HG02763 (cell line): ENCODE measurements at regions not wholly inside any gene's neighbourhood (a gene's known extent, or its start where the extent isn't known, plus 50 kb on each side); places are given as distances from the start of the nearest gene placed in this dataset.

Source experiments
- ATAC-seq: cut with Tn5 transposase; IDR thresholded peaks from one replicate; pipeline ENCODE4 v1.9.1; 2021; ENCODE audit warnings: mild to moderate bottlenecking, moderate library complexity; ENCODE audit not compliant: unreplicated experiment

DNA sequence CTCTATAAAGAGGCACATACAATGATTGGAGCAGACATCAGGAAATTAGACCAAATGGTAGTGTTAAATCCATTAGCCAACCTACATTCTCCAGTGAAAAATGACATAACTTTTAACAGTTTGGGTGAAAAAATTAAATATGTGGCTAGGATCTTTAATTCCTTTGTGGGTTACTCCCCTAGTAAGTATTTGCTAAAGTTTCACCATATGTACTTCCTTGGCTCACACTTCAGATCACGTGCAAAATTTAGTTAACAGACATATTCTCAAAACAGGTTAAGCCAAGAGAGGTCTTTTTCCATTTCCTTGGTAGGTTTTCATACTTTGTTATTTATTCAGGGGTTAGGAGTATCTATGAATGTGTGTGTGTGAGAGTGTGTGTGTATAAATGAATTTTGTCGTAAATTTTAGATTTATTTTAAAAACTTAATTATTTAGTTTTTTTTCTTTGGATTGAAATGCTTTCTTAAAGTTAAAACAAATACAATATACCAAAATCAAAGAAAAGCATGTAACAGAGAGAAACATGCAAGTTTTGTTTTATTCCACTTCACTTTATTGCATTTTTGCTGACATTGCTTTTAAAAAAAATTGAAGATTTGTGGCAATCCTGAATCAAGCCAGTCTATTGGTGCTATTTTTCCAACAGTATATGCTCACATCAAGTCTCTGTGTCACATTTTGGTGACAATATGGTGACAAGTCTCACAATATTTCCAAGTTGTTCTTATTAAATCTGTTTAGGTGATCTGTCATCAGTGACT, 258.7 kb downstream of the FLRT2 start:
- no peak for ATAC-seq

DNA sequence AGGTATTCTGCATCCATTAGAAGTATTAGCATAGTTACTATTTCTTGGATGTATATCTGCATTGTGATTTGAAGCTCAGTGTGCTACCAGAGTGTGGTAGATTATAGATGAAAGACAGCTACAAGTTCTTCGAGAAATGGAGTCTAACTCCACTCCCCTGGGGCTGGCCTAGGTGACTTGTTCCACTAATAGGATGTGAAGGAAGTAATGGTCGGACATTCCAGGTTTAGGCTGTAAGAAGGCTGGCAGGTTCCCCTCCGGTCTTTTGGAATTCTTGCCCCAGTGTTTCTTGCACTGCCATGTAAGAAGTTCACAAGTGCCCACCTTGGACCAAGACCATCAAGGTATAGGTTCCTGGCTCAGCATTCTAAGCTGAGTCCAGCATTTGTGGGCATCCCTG, 236.4 kb downstream of the FLRT2 start:
- ATAC-seq = no peak

DNA sequence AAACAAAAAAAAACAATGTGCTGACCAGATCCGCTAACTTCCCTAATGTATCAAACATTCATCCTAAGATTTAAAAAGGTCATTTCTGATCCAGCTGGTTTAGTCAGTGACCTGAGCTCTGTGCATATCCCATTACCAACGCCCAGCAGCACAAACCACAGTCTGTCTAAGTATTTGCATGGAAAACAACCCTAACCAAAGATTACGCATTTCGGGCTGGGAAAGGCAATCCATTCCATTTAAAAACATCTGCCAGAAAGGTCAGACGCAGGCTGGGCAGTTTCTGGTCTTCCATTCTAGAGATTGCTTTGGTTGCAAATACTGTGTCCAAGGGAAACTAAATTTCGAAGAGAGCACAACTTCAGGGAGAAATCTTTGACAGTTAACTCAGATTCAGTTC, 234.9 kb downstream of the FLRT2 start:
- no peak for ATAC-seq

DNA sequence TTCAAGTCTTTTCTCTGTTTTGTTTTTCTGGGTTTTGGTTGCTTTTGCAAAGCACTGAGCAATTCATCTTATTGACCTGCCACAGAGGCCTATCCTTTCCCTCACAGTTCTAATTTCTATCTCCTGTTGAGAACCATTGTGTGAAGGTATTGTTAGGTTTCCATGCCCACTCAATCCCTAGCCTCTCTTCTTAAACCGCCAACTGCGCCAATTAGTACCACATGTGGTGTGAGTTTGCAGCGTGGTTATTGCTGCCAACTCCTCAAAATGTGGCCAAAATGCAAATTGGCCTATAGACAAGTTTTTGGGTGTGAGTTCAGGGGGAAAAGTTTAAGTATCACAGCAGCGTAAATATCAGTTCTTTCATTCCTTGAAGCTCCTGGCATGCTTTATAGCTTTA, 232.6 kb downstream of the FLRT2 start:
- no peak for ATAC-seq

DNA sequence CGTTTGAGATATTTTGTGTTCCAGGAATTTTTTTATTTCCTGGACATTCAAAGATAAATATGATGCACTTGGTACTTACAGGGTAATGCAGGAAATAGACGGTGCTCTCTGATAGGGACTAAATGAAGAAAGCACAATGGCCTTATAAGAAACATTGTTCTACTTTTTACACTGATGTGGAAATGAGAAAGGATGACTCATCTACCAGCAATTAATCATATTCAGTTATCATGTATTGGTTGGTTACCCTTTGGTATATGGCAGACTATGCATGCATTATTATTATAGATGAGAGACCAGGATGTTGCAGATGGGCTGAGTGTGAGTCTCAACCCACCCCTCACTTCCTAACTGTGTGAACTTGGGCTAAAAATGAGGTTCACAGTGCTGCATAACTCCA, 222.2 kb downstream of the FLRT2 start:
- ATAC-seq = no peak

DNA sequence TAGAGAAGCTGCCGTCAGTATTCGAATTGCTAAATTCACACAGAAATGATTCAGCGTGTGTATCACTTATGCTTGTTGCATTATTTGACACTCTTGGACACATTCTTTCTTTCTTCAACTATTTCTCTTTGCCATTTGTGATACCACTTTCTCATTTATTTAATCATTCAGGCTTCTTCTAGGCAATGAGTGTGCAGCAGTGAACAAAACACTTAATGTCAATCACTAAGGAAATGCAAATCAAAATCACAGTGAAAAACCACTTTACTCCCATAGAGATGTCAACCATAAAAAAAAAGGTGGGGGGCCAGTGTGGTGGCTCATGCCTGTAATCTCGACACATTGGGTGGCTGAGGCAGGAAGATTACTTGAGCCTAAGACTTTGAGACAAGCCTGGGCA, 214.6 kb downstream of the FLRT2 start:
- no peak for ATAC-seq

DNA sequence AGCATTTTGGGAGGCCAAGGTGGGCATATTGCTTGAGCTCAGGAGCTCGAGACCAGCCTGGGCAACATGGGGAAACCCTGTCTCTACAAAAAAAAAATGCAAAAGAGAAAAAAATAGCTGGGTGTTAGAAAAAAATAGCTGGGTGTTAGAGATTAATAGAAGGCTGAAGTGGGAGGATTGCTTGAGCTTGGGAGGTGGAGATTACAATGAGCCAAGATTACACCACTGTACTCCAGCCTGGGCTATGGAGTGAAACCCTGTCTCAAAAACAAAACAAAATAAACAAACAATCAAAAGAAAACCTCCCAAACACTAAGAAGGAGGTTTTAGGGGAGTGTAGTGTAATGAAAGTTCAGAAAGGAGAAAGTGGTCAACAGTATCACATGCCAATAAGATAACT, 202.1 kb downstream of the FLRT2 start:
- no peak for ATAC-seq

DNA sequence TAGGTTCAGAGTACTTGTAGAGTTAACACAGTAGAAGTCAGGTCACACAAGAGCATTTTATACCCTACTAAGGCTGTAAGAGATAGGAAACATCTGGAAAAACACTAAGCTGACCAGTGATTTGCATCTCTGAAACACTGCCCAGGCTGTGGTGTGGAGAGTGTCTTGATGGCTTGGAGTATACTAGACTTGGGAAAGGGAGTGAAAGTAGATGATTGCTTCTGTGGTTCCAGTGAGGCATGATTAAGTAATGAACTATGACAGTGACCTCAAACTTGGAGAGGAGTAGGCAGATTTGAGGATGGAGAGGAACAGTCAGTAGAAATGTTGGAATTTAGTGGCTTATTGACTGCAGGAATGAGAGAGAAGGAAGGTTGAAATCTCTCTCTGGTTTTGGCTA, 201.2 kb downstream of the FLRT2 start:
- no peak for ATAC-seq

DNA sequence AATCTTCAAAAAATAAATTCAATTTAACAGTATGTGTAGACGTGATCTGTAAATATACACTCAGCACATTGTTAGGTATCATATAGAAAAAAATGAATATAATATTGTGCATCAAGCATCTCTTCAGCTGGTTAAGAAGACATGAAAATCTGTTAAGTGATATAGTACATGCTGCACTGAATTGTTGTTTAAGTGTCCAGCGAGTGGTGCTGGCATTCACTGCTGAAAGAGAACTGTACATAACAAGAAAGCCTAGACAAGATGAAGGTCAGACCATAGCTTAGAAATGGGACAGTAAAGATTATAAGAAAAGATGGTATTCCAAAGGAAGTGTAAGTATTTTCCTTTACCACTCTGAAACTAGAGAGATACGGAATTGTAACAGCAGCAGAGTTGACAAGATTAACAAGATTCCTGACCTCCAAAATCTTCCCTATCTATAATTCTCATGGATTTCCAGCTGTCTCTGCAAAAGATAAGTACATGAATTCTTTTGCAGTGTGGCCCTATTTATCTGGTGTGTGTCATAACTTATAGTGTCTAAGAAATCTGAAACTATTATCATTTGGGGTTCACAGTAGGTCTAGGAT, 198.6 kb downstream of the FLRT2 start:
- no peak for ATAC-seq

DNA sequence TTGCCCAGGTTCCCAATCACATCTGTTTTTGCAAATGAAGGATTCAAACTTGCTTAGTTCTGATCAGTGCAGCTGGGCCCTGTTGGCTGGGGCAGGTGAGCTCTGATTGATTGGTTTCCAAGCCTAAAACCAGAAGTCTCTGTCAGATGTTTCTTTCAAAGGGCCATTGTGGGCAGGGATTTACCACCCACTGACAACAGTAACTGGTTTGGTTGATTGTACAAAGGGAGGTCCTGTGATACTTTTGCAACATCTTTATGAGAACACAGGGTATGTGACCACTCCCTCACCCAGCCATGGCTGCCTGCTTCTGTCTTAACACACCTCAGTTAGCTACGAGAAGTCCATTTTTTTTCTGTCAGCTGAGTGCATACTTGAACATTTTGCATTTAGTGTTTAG, 184.1 kb downstream of the FLRT2 start:
- no peak for ATAC-seq

DNA sequence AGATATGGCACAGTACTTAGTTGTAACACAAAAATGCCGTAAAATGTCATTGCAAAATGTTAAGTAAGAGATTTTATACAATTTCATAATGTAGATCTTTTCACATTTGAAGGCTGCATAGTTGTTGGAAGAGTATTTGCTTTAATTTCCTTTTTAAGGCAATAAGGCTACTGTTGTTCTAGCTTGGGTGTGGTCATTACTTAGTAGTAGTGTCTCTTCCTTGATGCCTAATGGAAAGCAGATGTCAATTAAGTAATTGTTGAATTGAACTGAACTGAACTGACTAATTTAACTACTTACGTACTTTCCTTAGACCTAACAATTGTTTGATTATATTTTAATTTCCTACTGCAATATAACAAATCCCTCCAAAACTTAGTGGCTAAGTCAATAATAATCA, 181.7 kb downstream of the FLRT2 start:
- no peak for ATAC-seq
